GM21360 (cell line): ENCODE measurements at regions not wholly inside any gene's neighbourhood (a gene's known extent, or its start where the extent isn't known, plus 50 kb on each side); places are given as distances from the start of the nearest gene placed in this dataset.

Experiments used
- ATAC-seq: cut with Tn5 transposase; IDR thresholded peaks from one replicate; pipeline ENCODE4 v1.9.1; 2021; ENCODE audit warnings: mild to moderate bottlenecking, moderate library complexity; ENCODE audit not compliant: unreplicated experiment

DNA sequence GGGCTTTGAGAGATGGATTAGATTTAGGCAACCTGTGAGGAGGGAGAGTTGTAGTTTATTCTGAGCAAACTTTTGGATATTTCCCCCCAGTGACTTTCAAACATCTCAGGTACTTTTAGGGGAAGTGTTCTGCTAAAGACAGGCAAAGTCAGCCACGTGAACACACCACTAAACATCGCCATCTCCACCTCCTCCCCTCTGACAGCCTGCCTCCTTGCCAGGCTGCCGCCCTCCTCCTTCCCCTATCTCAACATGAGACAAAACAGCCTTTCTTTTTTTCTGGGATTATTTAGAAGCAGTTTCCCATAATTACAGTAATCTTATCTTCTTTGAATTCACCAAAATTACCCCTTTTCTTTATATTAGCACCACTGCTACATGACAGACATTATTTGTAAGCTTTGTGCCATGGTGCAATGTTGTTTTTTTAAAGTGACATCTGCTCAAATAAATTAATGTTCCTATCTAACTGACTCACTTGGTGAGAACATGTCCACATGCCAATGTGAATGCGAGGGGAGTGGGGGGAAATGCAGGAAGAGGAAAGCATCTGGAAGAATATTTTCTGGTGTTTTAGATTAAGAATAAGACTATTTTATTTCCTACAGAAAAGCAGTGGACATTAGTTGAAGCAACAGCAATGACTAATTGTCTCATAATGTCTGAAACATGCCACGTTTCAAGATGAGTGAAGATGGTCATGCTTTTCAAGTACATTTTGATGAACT, 147.8 kb upstream of the ATP1B1 start:
- no peak for ATAC-seq

DNA sequence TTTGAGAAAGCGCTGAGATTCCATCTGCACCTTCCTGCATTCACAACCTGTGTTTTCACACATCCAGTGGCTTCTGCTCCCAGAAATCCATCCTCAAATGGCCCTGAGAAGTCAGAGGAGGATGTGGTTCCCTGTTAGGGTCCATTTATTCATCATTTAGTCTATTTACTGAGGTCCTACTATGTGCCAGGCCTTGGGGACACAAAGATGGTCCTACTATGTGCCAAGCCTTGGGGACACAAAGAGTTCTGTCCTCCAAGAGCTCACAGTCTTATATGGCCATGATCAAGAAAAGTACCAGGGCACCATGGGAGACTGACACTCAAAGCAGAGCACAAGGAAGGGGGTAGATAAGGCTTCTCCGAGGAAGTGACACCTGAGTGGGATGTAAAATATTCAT, 147.1 kb upstream of the ATP1B1 start:
- ATAC-seq = no peak

DNA sequence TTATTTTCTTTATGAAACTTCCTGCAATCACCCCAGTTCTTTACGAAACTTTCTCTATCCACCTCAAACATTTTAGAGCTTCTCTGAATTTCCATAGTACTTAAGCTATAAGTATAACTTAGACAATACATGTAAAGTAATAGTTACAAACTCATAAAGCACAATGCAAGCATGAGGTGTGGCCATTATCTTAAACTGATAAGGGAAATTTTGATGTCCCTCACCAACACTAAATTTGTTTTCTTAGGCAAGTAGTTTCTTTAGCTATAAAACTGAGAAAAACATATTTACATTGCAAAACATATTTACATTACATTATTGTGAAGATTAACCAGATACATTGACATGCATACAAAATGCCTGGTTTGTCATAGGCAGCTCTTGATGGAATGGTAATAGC, 146.4 kb upstream of the ATP1B1 start:
- ATAC-seq = no peak

DNA sequence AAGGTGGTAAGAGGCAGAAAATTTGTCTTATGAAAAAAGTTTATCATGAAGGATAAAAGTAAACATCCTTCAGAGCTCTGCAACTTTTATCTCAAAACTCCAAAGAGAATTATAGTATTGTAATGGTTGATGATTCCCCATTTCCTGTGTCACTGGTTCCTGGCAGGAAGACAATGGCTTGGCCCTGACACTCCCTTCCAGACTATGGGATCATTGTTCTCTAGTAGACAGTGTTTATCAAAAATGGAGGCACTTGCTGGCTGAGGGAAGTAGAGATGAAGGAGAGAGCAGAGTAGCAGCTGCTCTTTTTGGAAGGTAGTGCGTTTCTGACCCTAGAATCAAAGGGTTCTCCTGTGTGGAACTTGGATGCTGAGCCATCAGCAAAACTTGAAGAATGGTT, 145.9 kb upstream of the ATP1B1 start:
- ATAC-seq = no peak

DNA sequence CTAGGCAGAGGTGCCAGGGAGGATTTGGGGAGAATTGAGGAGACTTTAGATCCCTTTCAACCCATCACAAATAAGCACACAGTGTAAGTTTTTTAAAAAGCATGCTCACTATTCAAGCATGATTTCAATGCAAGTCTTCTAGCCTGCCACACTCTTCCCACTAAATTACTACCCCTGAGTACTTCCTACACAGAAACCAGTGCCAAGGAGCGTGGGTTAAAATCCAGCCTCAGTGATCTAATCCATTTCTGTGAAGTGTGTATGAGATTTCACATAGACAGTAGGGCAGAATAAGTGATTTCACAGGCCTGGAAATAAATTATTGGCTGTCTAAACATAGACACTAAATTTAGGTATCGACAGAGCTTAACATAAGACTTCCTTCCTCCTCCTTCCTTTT, 142.9 kb upstream of the ATP1B1 start:
- ATAC-seq = no peak

DNA sequence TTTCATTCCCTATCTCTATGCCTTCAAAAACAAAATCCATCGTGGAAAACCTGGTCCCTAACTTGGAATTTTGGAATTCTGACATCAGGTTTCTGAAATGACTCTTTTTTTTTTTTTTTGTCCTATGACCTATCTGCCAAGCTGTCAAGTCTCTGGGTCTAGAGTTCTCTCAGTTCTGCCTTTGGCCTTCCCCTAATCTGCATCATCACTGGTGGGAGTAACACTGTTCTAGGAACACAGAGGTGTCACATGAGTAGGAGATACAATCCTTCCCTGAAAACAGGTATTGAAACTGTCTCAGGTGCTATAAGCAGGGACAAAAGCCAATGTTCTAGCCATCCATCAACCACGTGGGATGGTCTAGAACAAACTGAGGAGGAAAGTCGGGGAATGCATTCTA, 142.0 kb upstream of the ATP1B1 start:
- ATAC-seq = no peak

DNA sequence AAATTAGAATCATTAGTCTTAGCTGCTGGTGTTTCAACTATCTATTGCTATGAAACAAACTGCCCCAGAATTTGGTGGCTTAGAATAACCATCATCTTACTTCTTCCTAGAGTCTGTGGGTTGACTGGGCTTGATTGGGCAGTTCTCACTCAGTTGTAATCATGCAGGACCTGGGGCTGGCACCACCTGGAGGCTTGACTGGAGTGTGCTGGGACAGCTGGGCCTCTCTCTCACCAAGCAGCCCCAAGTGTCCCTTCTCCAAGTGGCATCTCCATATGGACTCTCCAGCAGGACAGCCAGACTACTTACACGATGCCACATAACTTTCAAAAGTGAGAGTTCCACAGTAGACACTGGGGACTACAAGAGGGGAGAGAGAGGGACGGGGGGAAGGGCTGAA, 140.3 kb upstream of the ATP1B1 start:
- no peak for ATAC-seq

DNA sequence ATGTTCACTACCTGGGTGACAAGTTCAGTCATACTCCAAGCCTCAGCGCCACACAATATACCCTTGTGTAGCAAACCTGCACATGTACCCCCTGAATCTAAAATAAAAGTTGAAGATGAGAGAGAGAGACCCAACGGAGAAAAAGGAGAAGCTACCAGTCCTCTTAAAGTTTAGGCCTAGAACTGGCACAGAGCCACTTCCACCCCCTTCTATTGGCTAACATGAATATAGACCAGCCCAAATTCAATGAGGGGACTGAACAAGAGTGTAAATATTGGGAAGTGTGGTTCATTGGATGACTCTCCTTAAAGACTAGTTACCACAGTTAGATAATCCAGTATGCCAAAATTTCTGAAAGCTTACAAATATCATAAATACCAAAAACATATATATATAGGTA, 139.9 kb upstream of the ATP1B1 start:
- ATAC-seq = no peak

DNA sequence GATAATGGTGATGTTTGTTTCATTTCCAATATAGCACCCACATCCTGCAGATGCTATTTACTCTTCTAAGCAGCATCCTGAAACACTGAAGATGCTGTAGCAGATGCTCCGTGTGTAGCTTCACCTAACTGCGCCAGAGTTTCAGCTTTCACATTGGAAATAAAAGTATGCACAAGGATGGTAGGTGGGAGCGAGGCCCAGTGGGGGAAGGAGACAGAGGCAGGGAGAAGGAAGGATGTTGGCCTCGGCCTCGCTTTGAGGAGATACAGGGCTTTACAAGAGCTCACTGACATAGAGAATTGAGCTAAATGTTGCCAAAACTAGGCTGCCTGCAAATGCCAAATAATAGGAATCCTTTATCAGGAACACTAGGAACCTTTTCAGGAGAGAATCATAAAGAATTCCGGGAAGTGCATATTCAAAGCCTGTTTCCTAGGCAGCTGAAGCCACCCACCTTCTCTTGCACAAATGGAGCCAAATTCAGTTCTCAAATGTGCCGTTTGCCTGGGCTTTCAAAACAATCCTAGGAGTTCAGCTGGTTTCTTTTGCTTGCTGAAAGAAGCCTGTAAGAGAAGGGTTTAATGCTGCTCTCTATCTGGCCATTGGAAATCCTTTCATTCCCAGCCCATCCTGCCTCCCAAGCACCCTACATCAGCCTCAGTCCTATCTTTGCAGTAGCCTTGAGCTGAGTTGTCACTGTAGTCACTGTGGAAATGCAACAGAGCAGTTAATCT, 135.4 kb upstream of the ATP1B1 start:
- no peak for ATAC-seq

DNA sequence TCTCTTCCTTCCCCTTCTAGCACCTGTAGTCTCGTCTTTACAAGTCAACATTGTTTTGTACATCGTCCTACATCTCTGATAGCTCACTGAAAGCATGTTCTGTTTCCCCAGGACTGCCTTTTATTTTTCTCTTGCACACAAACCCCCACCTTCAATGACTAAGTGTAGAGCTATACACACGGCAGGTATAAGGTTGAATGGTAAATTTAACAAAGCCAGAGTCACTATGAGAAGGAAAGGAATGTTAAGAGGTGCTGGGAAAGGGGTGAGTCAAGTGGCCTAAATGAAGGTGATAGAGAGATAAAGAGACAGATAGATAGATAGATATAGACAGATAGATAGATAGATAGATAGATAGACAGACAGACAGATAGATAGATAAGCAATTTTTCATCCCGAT, 134.3 kb upstream of the ATP1B1 start:
- no peak for ATAC-seq

DNA sequence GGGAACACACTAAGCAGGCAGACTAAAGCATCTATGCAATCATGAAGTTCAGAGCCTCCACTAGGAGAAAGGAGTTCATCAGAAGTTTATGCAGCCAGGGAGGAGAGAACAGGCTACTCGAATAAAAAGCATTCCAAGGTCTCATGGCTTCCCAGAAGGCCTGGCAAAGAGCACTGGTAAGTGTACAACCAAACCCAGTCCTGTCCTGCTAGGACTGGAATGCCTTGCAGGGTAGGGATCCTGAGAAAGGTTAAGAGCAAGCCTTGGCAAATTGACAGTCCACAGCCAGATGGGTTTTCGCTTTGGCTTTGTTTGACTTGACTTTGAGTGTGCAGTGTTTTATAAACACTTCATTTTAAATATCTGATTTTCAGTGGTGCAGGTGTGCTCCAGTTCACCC, 133.6 kb upstream of the ATP1B1 start:
- ATAC-seq = no peak

DNA sequence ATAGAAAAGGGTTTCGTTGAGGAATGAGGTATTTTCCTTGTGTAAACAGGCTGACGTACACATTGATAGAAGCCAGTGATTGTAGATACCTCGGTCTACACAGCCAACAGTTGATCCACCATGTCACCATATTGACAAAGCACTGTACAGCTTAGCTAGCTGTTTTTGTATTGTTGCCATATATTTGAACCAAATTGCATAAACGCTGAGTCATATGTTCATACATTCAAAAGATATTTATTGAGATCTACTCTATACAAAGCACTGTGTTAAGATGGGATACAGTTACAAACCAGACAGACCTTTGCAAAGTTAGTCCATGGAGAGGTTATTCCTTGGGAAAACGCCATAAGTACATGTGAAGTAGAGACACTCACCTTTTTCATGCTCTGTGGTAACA, 132.4 kb upstream of the ATP1B1 start:
- ATAC-seq = no peak

DNA sequence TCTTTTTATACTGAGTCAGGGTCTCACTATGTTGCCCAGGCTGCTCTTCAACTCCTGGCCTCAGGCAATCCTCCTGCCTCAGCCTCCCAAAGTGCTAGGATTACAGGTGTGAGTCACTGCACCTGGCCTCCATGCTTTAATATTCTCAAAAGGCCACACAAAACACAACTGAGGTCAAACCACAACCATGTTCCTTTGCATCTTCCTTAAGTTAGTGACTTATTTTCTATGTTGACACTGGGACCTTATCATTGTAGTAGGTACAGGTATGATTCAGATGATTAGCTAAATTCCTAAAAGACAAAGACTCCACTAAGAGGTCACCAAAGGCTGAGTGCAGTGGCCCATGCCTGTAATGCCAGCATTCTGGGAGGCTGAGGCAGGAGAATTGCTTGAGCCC, 131.9 kb upstream of the ATP1B1 start:
- ATAC-seq = no peak

DNA sequence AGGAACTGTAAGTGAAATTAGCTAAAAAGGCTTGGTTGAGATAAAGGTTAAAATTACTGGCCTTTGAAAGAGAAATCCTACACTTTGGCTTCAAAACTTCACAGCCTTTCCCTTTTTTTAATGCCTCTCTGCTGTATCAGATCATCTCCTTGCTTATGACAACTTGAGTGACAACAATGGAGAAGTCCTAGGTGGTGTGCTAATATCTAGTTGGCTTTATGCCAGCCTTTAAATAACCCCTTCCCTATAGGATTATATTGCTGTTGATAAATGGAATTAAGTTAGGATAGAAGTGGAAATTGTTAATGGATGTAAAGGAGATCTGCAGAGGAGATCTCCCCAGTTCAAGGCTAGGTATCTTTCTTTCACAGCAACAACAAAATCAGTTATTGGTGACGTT, 130.2 kb upstream of the ATP1B1 start:
- ATAC-seq = no peak

DNA sequence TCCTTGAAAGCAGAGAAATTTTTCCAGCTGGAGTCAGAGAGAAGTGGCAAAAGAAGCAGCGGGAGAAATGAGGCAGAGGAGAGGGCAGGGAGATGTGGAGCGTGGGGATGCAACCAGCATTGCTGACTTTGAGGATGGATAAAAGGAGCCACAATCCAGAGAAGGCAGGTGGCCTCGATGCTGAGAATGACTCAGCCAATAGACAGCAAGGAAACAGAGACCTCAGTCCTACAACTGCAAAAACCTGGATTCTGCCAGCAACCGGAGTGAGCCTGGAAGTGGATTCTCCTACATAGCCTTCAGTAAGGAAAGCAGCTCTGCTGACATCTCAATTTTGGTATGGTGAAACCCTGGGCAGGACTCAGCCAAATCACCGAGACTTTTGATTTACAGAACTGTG, 128.9 kb upstream of the ATP1B1 start:
- no peak for ATAC-seq

DNA sequence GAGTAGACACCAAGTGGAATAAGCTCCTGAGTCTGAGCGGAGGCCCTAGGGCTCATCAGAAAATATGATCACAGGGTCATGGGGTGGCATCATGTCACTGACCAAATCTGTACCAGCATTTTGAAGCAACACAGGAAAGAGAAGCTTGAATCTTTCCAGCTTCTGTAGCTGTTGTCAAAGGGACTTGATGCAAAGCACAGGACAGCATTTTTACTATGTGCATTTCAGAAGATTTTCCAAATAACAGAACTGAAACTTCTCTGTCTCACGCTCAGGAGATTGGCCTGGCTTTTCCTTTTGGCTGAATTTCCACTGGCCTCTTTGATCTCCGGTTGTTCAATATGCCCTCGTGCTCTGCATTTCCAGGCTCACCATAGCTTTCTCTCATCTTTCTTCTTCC, 127.2 kb upstream of the ATP1B1 start:
- no peak for ATAC-seq

DNA sequence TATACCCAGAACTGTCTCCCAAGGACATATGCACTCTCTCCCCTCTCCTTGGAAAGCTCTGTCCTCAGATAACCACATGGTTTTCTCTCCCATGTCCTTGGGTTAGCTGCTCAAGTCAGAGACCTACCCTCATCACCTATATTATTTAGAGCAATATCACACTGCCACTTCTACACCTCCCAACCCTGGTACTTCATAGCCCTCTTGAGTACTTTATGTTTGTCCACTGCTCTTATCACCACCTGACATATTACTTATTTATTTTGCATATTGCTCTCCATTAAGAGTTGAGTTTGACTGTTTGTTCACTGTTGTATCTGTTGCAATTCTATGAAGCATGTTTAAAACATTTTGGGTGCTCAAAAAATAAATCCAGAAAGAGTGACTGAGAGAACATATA, 126.3 kb upstream of the ATP1B1 start:
- ATAC-seq = no peak

DNA sequence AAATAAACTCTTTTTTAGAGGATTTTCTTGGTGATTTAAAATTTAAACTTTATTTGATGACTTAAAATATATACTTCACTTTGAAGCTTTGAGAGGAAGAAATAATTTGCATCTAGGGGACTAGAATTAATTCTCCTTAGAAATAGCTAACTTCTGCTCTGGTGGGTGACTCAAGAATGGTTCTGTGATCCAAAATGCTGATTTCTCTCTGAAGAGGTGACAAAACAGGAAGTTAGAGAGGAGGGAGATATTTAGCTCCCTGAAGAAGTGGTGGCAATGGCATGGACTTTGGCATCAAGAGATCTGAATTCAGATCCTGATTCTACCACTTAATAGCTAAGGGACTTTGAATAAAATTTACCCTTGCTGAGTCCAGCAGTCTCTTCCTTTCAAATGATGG, 125.8 kb upstream of the ATP1B1 start:
- ATAC-seq = no peak

DNA sequence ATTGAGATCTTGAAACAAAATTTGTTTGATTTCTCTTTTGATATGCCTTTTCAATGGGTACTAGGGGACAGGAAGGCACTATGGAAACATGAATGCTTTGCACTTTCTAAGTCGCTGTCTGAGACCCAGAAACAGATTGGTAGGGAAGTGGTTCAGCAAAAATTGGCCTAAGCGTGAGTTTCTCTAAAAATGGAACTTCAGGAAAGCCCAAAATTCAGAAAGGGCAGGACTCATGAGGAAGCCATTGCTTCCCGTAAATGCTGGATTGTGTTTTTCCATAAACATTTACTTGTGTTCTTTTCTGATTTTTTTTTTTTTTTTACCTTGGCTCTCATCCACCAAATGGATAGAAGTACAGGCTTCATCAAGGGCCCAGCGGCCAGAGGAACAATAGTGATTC, 123.7 kb upstream of the ATP1B1 start:
- ATAC-seq = no peak

DNA sequence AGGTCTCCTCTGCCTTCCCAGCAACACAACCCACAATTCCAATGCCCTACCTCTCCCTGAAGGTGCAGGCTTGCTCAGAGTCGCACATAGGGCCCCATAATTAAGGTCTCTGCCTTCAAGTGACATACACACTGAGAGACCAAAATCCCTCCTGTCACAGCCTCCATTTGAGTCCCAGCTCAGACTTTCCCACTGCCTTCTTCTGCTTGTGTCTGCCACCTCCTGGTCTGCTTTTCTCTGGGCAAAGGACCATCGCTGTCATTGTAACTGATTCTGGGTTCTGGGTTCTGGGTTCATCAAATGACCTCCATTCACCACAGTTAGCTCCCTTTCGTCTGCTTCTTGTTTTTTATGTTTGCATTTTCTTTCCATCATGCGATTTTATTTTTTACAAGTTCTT, 119.2 kb upstream of the ATP1B1 start:
- ATAC-seq = no peak

DNA sequence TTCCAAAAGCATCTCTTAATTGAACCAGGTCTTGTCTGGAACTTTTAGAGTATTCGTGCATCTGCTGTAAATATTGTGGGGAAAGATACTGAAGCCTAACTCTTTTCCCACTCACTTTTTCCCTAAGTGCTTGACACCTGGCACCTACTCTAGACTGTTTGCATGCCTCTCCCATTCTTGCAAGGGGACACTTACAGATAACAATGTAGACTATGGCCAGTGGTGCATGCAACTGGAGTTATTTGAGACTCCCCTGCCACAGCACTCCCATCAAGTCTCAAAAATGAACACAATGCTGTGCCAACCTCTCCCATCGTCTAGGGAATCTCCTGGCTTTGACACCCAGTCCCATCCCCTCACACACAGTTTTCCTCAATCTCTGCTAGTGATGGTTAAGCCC, 118.6 kb upstream of the ATP1B1 start:
- ATAC-seq = no peak

DNA sequence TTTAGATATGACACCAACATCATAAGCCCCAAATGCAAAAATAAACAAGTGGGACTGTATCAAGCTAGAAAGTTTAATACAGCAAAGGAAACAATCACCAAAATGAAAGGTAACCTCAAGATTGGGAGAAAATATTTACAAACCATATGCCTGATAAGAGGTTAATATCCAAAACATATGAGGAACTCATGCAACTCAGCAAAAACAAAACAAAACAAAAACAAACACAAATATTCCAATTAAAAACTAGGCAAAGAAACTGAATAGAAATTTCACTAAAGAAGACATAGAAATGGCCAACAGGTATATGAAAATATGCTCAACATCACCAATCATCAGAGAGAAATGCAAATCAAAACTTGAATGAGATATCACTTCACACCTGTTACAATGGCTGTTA, 116.5 kb upstream of the ATP1B1 start:
- no peak for ATAC-seq
